HG03135 (cell line): ENCODE measurements at regions not wholly inside any gene's neighbourhood (a gene's known extent, or its start where the extent isn't known, plus 50 kb on each side); places are given as distances from the start of the nearest gene placed in this dataset.

Experiments
- ATAC-seq: cut with Tn5 transposase; IDR thresholded peaks from one replicate; pipeline ENCODE4 v1.9.1; 2021; ENCODE audit warnings: mild to moderate bottlenecking, moderate library complexity; ENCODE audit not compliant: unreplicated experiment

GRCh38 chr9:115169003-115169402 is 51.0 kb upstream of the TNC start:
- ATAC-seq, result no peak

DNA sequence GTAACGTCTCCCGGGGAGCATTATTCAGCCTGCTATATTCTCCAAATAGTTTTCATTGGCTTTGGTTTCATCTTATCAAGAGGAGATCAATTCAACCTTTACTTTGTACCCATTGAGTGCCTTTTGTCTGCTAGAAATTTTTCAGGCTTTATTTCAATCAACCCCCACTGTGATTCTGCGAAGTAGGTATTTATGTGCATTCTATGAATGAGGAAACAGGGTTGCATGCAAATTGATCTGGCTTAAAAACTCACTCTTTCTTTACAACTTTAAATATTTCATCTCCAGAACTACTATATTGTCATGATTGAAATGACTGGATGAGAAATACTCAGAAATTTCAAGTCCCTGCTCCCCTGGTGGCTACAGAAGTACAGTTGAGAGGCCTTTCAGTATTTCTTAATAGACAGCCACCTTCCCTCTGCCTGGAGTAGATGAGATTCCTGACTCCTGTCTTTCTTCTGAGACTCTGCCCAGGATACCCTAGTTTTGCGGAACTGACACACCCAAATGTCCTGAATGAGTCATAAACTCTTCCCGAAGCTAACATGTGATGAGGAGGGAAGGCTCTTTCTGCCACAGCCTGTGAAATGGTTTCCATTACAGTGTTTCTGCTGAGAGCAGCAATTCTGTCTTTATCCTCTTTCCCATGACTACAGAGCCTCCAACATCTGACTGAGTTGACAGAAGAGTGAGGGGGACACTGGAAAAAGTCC is 52.6 kb upstream of the TNC start:
- no peak for ATAC-seq

GRCh38 chr9:115171921-115172388 is 54.0 kb upstream of the TNC start:
- no peak for ATAC-seq

GRCh38 chr9:115182264-115182663 is 64.3 kb upstream of the TNC start:
- no peak for ATAC-seq

DNA sequence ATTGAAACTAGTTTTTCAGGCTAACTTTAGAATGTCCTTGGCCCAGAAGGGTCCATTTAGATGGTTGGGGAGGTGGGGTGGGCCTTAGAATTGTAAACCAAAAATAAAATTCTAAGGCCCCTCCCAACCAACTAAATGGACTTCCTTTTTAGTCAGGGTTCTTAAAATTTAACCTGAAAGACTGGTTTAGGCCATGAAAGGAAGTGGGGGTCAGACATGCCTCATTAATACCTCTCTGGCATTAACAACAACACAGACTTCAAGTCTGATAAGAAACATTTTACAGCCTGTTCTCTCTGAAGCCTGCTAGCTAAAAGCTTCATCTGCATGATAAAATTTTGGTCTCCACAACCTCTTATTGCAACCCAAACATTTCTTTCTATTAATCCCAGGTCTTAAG is 65.5 kb upstream of the TNC start:
- no peak for ATAC-seq

DNA sequence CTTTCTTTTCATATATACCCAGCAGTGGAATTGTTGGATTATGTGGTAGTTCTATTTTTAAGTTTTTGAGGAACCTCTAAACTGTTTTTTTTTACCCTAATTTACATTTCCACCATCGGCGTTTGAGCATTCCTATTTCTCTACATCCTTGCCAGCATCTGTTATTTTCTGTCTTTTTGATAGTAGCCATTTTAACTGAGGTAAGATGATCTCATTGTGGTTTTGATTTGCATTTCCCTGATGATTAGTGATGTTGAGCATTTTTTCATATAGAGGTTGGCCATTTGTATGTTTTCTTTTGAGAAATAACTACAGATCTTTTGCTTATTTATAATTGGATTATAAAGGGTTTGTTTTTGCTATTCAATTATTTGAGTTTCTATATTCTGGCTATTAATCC is 71.7 kb upstream of the TNC start:
- ATAC-seq, result no peak

DNA sequence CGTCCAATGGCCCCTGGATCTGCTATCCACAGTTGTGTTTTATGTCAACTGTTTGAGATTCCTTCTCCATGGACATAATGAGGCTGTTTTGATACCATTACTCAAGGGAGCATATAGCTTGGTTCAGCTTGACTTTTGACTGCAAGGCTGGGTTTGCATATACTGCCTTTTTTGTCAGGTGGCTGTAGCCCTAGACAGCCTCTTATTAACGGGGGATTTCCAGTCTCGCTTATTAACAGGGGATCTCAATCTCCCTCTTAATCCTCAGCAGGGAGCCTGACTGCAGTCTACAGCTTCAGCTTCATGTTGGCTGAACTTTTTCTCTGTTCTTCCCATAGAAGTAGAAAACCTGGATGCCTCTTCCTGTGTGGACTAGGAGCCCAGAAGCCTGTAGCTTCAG is 73.7 kb upstream of the TNC start:
- no peak for ATAC-seq

GRCh38 chr9:115192280-115192679 is 74.3 kb upstream of the TNC start:
- ATAC-seq, result no peak

DNA sequence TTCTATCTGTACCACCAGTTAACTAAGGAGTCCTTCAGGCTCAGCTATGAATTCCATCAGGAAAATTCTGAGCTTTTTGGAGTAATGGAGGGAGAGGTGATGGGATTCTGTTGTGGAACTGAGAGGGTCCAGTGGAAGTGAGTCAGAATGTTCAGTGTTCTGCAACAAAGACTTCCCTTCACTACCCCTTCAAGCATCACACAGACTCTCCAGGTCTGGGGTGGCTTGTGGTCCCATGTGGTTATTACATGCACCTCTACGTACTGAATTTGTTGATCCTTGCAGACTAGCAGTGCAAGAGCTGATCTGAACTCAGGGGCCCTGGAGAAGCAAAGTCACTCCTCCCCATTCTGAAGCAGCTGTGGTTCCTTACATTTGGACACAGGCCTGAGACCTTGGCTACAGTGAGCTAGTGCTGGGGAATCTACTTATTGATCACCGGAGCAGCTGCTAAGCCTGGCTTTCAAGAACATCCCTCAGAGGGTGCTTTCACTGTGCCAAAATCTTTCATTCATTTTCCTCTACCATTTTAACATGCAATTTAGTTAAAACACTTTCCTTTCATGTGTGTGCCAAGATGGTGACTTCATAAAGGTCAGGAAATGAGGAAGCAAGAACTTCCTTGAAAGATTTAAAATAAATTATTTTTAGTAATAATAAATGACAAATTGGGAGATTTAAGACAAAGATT is 75.0 kb upstream of the TNC start:
- ATAC-seq, result peak; percentile 75

DNA sequence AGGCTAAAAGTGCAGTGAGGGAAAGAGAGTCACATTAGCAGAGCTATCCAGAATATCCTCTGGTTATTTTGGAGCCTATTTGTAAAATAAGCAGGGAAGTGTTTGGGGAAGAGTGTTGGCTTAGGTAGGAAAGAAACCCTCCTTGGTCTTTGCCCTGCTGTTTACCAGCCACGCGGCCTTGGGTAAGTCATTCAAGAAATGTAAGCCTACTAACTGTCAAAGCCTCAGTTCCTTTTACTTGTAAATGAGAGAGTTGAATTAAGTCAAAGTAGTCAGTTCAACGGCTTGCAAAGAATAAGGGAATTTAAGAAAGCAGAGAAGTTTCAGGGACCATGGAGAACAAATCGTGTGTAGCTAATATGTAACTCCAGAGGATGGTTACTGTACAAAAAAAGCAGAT is 75.8 kb upstream of the TNC start:
- ATAC-seq, result no peak

GRCh38 chr9:115194216-115194615 is 76.3 kb upstream of the TNC start:
- ATAC-seq, result no peak

DNA sequence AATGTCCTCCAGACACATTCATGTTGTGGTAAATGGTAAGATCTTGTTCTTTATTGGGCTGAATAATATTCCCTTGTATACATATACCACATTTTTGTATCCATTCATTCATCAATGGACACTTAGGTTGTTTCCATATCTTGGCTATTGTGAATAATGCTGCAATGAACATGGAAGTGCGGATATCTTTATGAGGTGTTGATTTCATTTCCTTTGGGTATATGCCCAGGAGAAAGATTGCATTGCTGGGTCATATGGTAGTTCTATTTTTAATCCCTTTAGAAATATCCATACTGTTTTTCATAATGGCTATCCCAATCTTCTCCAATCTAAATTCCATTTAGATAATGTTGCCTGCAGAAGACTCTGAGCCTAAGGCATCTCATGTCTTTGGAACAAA is 78.0 kb upstream of the TNC start:
- no peak for ATAC-seq

DNA sequence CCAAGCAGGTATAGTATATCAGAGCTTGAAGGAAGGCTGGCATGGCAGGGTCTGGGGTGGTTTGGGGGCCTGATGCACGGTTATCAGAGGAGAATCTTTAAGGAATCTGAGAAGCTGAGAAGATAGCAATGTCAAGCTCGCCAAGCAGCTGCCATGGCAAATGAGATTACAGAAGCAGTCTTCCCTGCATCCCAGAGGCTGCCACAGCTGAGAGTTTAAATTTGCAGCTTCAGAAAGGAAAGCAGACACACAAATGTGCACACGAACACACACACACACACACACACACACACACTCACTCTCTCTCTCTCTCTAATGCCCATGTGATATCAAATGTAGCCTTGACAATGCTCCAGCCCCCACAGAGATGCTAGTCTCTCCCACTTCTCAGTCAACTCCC is 79.0 kb upstream of the TNC start:
- ATAC-seq, result no peak

GRCh38 chr9:115198001-115198400 is 80.0 kb upstream of the TNC start:
- no peak for ATAC-seq

- no peak for ATAC-seq
Measured at GRCh38 chr9:115200711-115201505, 83.0 kb upstream of the TNC start.

DNA sequence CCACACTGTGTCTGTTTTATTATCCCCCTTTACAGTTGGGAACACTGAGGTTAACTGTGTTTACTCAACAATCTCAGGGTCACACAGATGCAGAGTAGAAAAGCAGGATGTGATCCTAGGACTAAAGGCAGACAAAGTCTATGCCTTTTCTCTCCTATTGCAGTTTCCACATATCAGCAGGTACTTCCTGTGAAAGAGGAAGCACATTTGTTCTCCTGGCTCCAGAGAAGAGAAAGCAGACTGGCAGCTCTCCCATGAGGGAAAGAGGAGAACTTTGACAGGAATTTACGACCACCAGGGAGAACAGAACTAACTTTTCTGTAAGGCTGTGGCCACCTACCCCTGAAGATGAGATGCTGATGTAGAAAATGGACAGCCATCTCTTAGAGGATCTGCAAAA is 84.2 kb upstream of the TNC start:
- ATAC-seq, result no peak

DNA sequence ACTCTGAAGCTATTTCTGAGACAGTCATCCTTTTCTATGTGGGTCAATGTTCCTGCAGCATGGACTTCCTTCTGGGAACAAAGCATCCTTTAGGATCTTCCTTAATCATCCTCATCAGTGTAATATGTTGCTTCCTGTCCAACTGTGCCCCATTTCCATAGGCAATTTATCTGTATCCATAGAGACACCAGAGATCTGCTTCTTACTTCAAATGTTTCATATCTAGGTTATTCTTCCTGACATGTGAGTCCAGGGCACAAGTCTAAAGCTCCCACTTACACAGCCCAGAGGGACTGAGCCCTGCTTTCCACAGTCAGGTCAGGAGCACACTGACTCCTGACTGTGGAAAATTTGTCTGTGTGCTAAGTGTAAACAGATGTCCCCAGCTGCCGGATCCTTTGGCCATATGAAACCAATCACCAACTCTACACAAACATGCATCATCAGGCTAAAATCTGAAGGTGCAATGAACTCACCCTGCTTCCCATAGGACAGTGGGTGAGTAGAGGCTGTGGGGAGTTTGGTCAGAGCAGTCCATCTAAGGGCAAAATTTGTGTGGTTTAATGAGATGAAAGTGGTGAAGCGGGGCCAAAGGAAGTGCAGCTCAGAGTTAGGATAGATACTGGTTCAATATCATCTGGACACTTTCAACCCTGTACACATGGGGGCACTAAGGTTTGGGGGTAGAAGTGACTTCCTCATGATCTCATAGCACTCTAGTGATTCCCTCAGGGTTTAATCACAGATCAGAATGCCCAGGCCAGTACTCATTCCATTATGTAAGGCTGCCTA is 85.2 kb upstream of the TNC start:
- ATAC-seq, result no peak

GRCh38 chr9:115204904-115205453 is 87.0 kb upstream of the TNC start:
- peak; percentile 44 for ATAC-seq

- ATAC-seq, result no peak
Measured at GRCh38 chr9:115207003-115207836, 89.3 kb upstream of the TNC start.

DNA sequence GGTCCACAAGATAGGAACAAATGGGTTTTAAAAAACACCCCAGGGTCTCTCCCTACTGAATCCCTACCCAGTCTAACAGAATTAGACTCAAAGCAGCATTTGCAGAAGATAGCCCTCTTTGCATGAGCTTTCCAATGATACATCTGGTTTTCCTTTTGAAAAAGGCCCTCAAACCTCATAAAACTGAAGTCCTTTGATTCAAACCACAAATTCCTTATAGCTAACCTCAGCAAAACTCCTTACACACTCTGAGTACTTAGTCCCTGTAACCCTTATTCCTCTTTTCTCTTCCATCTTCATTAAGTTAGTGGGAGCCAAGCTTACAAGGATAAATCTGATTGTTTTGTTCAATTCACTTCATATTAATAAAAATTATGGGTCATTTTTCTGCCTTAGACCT is 90.5 kb upstream of the TNC start:
- ATAC-seq, result no peak
